ENCODE measurements at regions not wholly inside any gene's neighbourhood (a gene's known extent, or its start where the extent isn't known, plus 50 kb on each side); places are given as distances from the start of the nearest gene placed in this dataset.

GRCh38 chr12:102596031-102596430, 115.7 kb upstream of the IGF1 start:
- no peak for DNase-seq (ENCODE audit: low spot score)

DNA sequence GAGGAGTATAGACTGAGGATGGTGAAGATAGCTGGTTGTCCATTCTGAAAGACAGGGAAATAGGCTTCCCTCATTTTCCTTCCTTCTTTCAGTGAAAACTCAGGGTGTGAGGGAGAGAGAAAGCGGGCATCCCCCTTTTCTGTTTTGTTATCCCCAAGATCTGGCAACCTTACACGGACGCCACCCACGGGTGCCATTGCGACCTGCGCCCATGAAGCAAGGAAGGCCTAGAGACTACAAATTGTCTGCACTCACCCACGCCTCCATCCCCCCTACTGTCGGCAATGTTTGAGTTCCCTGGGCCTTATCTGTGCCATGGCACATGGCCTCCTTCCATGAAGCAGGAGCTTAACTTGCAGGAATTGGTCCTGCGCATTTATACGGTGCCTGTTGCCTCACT, 115.0 kb upstream of the IGF1 start:
- no peak for DNase-seq (ENCODE audit: low spot score)

DNA sequence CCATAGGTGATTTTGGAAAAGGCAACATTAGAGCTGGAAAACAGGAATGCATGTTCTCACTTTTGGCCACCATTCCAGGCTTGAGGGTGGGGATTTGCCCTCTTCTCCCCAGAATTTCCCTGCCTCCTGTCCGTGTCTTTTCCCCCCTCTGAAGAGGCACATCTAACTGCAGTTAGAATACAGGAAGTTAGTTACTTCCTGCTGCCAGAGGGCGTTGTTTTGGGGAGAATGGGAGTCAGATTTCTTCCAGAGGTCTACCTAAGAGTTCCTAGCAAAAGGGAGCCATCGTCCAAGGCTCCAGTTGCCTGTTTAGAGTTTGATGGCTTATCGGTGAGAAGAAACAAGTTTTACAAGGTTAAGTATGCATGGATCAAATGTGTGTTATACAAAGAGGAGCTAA, 112.8 kb upstream of the IGF1 start:
- DNase-seq (ENCODE audit: low spot score): no peak

GRCh38 chr12:102592134-102592533, 111.8 kb upstream of the IGF1 start:
- DNase-seq (ENCODE audit: low spot score): no peak

DNA sequence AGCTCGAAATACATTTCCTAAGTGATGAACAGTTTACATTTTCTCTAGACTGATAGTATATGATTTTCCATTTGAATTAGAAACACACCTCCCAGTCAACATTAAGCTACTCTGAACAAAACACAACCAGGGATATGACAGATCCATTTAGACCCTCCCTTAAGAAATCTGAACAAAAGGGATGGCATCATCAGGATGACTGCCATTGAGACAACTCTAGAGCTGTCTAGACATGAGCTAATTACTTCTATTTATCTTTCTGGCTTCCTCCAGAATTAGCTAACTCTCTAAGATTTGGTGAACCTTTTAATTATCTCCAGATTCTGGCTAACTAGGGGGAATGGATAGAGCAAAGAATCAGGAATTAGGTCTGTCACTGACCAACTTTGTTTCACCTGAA, 92.9 kb upstream of the IGF1 start:
- no peak for DNase-seq (ENCODE audit: low spot score)

DNA sequence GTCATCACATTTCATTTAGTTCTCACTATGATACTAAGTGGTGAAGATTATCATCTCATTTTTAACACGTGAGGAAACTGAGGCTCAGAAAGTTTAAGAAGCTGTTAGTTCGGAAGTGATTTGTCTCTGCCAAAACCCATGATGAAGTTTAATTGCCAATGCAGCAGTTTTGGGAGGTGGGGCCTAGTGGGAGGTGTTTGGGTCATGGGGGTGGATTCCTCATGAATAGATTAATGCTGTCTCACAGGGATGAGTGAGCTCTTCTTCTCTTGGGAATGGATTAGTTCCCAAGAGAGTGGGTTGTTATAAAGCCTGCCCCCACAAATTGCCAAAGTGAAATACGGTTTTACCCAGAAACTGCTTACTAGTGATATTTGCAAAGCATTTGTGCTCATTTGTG, 91.5 kb upstream of the IGF1 start:
- no peak for DNase-seq (ENCODE audit: low spot score)

DNA sequence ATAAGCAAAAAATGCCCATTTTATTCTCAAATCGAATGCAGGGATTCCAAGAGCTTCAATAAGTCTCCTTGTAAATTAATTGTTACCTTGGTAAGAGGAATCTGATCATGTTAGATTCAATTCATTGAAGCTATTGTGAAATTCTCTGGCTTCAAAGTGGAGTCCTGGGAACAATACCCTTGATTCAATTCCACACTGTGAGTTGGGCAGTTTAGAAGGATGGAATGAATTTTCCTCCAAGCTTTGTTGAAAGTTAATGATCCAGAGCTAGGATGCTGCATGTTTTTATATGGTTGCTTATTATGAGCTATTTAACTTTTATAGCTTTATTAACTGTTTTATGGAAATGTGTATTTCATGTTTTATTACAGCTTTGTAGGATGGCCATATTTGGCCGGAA, 89.9 kb upstream of the IGF1 start:
- DNase-seq (ENCODE audit: low spot score): no peak

GRCh38 chr12:102569803-102570202, 89.4 kb upstream of the IGF1 start:
- DNase-seq (ENCODE audit: low spot score): no peak

DNA sequence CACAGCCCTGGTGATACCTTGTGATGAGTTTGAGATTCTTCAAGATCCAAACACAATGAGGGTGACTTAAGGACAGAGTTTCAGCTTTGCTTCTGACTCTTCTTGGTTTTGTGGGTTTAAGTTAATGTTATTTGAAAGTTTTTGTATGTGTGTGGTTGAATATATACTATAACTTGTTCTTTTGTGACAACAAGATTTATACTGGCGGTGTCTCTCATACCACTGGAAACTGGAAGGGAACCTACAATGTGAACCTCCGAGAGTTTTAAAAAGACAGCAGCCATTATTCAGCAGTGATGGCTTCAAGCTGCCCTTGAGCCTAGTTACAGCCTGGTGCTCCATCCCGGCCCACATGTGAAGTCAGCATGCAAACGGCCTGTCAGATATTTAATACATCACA, 87.9 kb upstream of the IGF1 start:
- DNase-seq (ENCODE audit: low spot score): no peak

- no peak for DNase-seq (ENCODE audit: low spot score)
These were observed 86.9 kb upstream of the IGF1 start for GRCh38 chr12:102567031-102567985.

GRCh38 chr12:102565555-102565954, 85.2 kb upstream of the IGF1 start:
- no peak for DNase-seq (ENCODE audit: low spot score)

DNA sequence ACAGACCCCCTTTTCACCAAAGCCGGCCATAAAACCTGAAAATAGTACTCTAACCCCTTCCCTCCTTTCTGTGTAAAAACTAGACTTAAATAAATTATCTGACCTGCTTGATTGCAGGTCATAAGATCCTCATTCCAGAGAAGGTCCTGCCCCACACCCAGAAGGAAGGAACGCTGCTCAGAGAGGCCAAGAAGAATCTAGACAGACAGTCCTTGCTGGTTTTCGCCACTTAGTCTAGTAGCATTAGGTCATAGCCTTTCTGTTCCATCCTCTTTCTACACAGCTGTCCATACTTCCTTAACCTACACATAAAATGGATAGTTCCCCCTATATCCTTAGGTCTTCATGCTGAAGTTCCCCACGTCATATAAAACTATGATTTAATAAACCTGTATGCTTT, 83.7 kb upstream of the IGF1 start:
- no peak for DNase-seq (ENCODE audit: low spot score)

DNA sequence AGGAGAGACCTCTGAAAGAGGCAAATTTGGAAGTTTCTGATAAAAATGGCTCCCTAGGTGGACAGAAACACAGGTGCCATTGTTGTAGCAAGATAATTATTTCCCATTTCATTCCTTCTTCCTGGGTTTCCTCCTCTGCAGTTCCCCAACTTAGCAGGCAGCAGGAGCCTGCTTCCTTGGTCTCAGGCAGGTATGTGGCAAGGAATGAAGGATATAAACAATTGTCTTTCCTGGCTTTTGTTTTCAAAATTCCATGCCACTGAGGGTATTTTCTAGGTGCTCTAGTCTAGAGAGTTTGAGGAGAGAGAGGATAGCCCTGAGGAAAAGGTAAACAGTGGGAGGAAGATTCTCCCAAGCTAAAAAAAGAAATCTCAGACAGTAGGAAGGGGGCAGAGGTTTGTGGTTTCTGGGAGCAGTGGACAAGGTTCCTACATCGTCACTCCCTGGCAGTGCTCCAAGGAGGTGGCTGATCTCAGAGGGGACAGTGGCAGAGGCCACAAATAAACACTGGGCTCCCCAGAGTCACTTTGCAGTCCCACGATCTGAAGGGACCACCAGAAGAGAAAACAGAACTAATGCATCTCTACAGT, 82.6 kb upstream of the IGF1 start:
- no peak for DNase-seq (ENCODE audit: low spot score)

GRCh38 chr12:102551186-102551585, 70.8 kb upstream of the IGF1 start:
- DNase-seq (ENCODE audit: low spot score): no peak

DNA sequence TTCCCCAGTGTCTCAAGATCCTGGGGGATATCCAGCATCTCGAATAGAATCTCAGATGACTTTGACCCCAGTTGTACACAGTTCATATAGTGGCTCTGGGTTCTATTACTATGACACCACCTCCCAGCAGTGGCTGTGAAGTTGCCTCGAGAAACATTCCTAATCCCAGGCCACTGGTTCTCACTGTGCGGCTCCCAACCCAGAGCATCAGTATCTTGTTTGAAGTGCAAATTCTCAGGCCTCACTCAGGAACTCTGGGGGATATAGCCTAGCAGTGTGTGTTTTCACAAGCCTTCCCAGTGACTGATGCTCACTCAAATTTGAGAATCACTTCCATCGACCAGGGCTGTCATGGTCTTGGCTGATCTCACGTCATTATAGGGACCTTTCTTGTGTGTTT, 69.3 kb upstream of the IGF1 start:
- no peak for DNase-seq (ENCODE audit: low spot score)

- no peak for DNase-seq (ENCODE audit: low spot score)
These were observed 68.2 kb upstream of the IGF1 start for GRCh38 chr12:102548543-102548942.

DNA sequence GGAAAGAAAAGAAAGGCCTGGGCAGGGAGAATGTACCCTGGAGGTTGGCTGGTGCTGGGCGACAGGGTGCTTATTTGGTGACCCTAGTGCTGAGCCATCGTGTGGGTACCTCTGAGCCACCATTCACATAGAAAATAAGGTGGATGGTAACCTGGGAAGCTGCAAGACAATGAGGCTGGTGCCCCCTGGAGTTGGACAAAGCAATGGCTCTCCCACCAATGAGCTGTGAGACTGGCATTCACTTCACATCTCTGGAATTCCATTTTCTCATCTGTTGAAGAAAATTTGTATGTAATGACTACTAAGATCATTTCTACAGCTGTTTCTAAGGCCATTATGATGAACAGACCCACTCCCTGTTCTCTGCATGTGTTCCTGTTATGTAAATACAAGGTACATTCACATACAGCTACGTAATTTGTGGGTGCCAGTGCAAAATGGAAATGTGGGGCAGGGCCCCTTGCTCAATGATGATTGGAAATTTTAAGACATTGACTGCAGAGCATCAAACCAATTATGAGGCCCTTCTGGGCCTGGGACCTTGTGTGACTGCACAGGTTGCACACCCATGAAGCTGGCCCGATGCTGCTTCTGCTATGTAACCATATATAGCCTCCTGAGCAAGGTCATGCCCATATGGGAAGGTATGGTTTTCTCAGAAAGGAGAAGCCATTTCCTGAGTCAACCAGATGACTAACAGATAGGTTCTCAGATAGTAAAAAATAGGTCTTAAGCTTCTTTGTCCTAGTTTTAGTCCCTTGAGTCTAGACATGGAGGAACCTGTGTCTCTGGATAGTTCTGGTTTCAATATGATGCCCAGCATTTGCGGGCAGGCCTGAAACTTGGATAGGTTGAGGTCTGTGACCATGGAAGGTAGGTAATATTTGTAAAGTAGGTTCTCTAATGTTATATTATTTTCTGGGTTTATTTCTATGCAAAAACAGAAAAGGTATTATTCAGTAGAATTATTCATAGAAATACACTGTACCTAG, 63.4 kb upstream of the IGF1 start:
- DNase-seq (ENCODE audit: low spot score): no peak

DNA sequence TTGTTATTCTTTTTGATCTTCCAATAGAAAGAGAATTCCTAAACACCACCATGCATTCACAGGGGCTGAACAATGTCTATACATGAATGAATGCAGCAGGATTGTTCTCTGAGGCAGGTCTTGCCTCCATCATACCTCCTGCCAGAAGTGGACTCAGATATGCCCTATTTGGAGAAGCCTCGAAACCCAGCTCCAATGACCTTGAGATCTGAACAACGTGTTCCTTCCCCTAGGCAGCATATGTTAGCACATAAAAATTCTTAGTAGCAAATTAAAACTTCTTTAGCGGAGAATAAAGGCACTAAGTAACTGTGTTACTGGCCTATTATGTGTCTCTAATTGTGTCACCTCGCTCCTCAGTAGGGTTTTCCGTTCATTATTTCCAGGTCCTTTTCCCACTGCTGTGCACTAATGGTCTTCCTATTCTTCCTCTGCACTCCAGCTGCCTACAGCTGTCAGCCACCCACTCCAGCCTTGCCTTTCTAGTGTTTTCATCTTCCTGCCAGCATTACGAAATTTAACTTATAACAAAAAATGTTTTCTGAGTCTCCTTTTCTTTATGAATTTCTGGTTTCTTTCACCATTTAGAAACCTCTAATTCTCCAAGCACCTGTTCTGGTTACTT, 62.6 kb upstream of the IGF1 start:
- DNase-seq (ENCODE audit: low spot score): no peak

- no peak for DNase-seq (ENCODE audit: low spot score)
These were observed 60.5 kb upstream of the IGF1 start for GRCh38 chr12:102540815-102541385.

DNA sequence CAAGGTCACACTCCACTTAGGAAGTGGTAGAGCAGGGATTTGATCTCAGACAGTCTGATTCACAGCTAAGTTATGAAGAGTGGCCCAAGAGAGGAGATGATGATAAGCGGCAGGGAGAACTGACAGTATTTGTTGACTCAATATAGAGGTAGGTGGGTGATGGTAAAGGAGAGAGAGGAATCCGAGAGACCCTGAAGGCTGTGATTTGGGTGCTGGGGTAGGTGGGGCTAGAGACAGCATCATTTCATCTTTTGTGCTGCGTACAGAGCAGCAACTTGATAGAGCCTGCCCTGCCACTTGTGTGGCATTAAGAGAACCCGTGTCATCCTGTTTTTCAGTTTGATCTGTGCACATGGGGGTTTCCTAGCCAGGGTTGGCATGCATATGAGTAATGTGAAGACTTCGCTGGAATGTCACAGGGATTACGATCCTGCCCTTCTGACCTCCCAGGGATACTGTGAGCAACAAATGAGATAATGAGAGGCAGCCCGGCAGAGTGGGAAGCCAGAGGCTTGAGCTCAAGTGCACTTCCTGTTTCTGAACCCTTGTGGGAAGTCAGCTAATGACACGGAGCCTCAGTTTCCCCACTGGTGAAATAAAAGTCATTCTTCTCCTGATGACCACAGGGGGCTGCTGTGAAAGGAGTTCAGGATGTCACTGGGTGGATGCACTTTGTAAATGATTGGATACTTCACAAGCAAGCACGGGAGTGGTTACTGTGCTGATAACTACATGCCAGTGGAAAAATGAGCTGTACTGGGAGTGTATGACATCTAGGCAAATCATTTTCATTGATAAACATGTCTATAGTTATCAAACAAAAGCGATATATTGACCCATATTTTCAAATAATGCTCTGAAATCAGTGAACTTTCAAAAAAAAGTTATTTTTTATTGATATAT, 59.5 kb upstream of the IGF1 start:
- no peak for DNase-seq (ENCODE audit: low spot score)

- no peak for DNase-seq (ENCODE audit: low spot score)
These were observed 54.9 kb upstream of the IGF1 start for GRCh38 chr12:102535306-102535705.

Data from CD4-positive, alpha-beta T cell treated with Interleukin-15 for 4 hours (primary cell).